GM21825 (cell line): ENCODE measurements at regions not wholly inside any gene's neighbourhood (a gene's known extent, or its start where the extent isn't known, plus 50 kb on each side); places are given as distances from the start of the nearest gene placed in this dataset.
A peak's percentile ranks its signal among the peaks of the same experiment; 100 is the strongest.
"Not testable (repeated sequence)": the region's sequence is repeated elsewhere in the genome, so short reads cannot be mapped to it uniquely, and the experiment has no call there.

Experiments
- ATAC-seq: cut with Tn5 transposase; IDR thresholded peaks from one replicate; pipeline ENCODE4 v1.9.1; 2021; ENCODE audit warnings: mild to moderate bottlenecking, moderate library complexity; ENCODE audit not compliant: unreplicated experiment

DNA sequence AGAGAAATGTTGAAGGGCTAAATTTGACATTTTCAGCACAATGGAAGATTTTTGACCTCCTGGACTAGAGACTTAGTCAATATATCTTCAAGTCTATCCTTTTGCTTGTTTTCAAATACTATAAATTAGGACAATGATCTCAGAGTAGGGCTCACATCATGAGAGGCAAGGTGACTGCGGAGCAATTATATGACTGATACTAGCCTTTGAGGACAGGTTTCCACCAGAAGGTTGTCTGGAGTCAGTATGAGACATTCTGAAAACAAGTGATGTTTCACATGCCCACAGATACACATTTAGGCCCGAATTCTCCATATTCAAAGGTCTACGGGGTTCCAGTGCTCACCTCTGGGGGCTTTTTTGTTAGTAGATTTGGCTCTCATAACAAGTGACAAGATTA, 142.3 kb upstream of the SAMSN1 start:
- no peak for ATAC-seq

- peak; percentile 45 for ATAC-seq
These were observed 141.1 kb upstream of the SAMSN1 start for GRCh38 chr21:14687268-14687625.

- peak; percentile 57 for ATAC-seq
These were observed 140.6 kb upstream of the SAMSN1 start for GRCh38 chr21:14686466-14687267.

DNA sequence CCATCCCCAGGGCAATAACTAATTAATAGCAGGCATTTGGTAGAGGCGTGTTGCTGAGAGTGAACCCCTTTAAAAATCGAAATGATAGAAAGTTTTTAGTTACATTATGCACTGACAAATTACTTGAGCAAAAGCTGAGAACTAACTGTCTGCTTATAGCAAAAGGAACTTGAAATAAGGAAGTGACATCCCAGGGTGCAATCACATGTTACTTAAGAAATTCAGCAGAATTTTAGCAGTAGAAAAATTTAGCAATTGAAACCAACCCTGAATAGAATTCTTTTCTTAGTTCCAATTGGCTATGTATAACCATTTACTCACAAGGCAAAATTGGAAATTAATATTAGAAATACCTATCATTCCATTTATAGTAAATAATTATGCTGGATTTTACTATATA, 139.5 kb upstream of the SAMSN1 start:
- ATAC-seq: no peak

DNA sequence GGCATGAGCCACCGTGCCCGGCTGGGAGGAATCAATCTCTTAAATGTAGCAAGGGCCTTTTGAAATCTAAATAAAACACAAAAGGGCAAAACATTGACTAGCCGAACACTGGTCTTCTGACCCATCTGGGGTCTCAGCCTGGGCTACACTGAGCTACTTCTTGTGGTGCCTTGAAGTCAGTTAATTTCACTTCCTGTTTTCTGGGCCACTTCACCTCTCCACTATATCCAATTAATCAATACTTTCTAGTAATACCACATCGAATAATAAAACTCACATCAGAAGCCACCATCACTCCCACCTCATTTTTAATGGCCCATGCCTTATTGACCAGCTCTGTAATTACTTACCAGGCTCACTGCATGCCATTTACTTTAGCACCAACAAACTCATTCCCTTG, 138.0 kb upstream of the SAMSN1 start:
- ATAC-seq: peak; percentile 28

DNA sequence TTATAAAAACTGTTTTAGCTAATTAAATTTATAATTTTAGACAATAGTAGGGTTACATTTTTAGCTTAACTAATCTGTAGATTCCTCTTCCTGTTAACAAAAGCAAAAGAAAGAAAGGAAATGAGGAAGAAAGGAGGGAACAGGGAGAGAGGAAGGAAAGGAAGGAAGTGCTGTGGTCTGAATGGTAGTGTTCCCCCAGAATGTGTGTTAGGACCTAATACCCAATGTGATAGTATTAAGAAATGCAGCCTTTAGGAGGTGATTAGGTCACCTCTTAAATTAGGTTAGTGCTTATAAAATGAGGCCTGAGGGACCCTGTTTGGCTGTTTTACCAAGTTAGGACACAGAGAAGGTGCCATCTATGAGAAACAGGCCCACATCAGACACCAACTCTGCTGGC, 136.9 kb upstream of the SAMSN1 start:
- no peak for ATAC-seq

DNA sequence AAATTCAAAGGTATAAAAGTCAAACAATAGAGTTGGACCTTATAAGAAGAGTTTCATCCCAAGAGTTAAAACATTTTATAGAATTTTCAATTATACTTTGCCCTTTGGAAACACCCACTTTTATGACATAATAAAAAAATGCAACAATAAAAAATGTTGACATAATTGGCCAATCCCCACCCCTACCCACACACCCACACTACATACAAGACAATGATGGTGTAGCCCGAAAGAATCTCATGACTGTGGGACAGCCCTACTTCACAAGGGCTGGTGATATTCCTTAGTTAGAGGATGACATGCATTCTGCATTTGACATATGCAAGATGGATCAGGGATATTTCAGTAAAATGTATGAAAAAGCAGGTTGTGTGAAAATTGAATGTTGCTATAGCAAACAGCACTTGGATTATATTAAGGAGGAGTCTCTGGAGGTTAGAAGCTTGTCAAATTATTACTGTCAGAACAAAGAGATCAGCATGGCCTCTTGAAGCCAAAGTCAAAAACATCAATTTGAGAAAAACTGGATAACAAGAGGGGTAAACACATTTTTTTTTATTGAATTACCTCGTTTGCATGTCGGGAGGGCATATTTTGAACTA, 133.0 kb upstream of the SAMSN1 start:
- no peak for ATAC-seq

- no peak for ATAC-seq
These were observed 131.6 kb upstream of the SAMSN1 start for GRCh38 chr21:14677639-14678179.

DNA sequence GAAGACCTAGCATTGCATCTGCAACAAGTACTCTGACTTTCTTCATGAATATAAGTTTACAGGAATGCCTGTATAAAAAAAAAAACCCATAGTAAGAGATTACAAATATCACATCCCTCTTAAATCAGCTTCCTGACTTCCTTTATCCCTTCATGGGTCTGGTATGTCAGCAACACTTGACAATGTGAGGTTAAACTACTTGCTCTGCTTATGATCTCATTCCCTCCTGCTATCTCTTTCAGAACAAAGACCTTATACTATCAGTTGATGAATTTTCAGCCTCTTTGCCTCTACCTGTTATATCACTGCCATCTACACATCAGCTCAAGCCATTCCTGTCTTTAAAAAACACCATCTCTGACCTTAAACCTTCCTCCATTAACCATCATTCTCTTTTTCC, 130.9 kb upstream of the SAMSN1 start:
- no peak for ATAC-seq

DNA sequence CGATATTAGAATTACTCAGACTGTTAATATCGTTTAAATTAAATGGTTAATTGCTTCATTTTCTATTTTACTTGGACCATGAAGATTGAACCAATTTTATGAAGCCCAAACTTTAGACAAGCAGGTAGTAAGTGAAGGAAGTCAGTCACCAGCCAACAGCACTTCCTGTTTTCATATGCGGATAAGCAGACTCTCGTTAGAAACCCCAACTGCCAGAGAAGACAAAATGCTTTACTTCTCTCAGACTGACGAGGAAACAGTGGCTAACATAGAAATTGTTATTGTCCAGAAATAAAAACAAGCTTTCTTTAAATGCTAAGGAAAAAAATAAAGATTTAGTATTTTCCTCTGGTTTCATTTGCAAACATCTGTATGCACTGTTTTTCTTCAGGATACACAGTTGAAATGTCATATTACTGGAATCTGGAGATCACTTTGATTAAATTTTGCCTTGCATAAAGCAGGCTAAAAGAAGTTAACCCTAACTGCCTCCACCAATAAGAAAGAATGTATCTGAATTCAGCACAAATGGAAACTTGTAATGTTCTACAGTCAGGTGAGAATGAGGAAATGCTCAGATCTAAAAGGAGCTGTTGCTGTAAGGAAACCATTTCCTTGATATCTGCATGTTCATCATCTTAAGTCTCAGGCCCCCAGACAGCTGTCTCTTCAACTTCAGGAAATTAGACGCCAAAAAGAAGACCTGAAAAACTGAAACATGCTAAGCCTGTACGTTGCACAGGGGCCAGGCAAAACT, 129.8 kb upstream of the SAMSN1 start:
- peak; percentile 64 for ATAC-seq

- no peak for ATAC-seq
These were observed 127.5 kb upstream of the SAMSN1 start for GRCh38 chr21:14673649-14674048.

GRCh38 chr21:14672466-14672865, 126.4 kb upstream of the SAMSN1 start:
- no peak for ATAC-seq

DNA sequence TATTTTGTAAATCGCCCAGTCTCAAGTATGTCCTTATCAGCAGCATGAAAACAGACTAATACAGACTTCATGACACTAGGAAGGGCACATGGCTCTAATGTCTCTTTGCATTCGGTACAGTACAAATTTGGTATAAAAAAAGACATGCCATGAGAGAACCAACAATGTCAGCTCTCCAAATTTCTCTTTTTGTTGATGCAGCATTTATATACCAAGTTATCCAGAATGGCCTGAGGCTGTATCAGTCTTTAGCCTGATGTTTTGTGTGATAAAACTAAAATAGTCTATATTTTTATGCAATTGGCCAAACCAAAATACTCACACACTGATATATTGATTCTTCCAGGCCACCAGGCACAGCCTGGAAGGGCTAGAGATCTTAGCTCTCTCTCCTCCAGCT, 124.3 kb upstream of the SAMSN1 start:
- ATAC-seq: no peak

GRCh38 chr21:14669092-14669491, 123.0 kb upstream of the SAMSN1 start:
- ATAC-seq: not testable (repeated sequence)

GRCh38 chr21:14657241-14658008, 111.3 kb upstream of the SAMSN1 start:
- no peak for ATAC-seq

GRCh38 chr21:14646893-14647292, 100.8 kb upstream of the SAMSN1 start:
- no peak for ATAC-seq

DNA sequence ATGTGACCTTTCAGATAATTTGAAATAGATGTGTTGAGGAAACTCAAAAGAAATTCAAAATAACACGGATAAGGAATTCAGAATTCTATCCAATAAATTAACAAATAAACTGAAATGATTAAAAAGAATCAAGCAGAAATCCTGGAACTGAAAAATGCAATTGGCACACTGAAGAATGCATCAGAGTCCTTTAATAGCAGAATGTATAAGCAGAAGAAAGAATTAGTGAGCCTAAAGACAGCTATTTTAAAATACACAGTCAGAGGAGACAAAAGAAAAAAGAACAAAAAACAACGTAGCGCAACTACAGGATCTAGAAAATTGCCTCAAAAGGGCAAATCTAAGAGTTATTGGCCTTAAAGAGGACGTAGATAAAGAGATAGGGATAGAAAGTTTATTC, 99.6 kb upstream of the SAMSN1 start:
- ATAC-seq: no peak

DNA sequence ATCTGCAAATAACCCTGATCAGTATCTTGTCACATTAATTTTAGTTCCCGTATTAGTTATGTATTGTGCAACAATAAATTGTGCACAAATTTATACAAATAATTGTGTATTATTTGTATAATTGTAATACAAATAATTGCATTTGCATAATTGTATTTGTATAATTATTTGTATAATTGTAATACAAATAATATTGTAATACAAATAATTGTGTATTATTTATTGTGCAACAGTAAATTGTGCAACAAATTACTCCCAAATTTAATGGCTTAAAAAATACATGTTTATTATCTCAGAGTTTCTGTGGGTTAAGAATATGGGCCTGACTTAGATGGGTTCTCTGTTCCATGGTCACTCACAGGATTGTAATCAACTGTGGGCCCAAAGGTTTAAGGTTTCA, 86.2 kb upstream of the SAMSN1 start:
- no peak for ATAC-seq

- ATAC-seq: peak; percentile 61
These were observed 84.5 kb upstream of the SAMSN1 start for GRCh38 chr21:14630556-14631069.

DNA sequence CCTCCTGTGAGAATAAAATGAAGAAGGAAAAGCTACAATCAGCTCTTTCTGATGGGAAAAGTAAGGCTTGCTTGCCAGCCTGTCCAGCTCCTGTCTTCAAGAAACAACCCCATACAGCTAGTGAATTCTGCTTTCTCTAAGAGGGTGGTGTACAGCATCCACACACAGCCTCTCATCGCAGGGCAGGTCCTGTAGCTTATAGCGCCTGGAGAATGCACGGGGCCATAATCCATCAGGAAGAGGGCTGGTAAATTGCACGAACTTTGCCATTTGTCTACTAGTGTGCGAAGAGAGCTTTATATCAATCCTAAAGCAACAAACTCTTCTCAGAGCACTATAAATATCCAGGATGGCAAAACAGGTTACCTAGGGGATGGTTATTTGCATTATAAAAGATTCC, 83.3 kb upstream of the SAMSN1 start:
- no peak for ATAC-seq

DNA sequence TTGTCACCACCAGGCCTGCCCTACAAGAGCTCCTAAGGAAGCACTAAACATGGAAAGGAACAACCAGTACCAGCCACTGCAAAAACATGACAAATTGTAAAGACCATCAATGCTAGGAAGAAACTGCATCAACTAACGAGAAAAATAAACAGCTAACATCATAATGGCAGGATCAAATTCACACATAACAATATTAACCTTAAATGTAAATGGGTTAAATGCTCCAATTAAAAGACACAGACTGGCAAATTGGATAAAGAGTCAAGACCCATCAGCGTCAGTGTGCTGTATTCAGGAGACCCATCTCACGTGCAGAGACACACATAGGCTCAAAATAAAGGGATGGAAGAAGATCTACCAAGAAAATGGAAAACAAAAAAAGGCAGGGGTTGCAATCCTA, 77.0 kb upstream of the SAMSN1 start:
- not testable (repeated sequence) for ATAC-seq
